NCI-H2196 treated with DMSO at 0.1 percent for 48 hours (cell line): ENCODE measurements at regions not wholly inside any gene's neighbourhood (a gene's known extent, or its start where the extent isn't known, plus 50 kb on each side); places are given as distances from the start of the nearest gene placed in this dataset.
"Not testable (repeated sequence)": the region's sequence is repeated elsewhere in the genome, so short reads cannot be mapped to it uniquely, and the experiment has no call there.

Experiments
- DNase-seq: peaks from one replicate; lab custom pipeline; 2025; ENCODE audit not compliant: unreplicated experiment; lab: John Stamatoyannopoulos, UW

GRCh38 chr20:48531505-48531904 lies 296.3 kb downstream of the PREX1 start:
- DNase-seq, result no peak

- no peak for DNase-seq
Observed at GRCh38 chr20:48530957-48531356, 296.8 kb downstream of the PREX1 start.

GRCh38 chr20:48528346-48528745 lies 299.5 kb downstream of the PREX1 start:
- DNase-seq, result no peak

- DNase-seq, result no peak
Observed at GRCh38 chr20:48527771-48528170, 300.0 kb downstream of the PREX1 start.

- DNase-seq, result no peak
Observed at GRCh38 chr20:48526936-48527335, 300.9 kb downstream of the PREX1 start.

GRCh38 chr20:48525400-48525799 lies 302.4 kb downstream of the PREX1 start:
- no peak for DNase-seq

DNA sequence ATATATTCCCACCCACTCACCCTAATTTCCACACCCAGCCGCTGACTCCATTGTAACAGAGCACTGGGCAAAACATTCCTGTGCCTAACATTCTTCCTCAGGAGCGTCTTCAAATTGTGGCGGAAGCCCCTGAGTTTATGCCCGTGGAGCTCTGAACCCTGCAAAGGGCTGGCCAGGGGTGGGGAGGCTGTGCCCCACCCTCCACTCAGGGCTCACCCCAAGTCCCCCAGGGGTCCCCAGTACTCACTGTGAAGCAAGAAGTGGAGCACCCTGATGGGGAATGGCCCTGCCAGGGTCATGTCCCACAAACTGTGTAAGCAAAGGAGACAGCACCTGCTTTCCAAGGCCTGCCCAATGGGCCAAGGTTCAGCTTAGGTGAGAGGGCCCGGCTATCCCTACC lies 303.2 kb downstream of the PREX1 start:
- no peak for DNase-seq

DNA sequence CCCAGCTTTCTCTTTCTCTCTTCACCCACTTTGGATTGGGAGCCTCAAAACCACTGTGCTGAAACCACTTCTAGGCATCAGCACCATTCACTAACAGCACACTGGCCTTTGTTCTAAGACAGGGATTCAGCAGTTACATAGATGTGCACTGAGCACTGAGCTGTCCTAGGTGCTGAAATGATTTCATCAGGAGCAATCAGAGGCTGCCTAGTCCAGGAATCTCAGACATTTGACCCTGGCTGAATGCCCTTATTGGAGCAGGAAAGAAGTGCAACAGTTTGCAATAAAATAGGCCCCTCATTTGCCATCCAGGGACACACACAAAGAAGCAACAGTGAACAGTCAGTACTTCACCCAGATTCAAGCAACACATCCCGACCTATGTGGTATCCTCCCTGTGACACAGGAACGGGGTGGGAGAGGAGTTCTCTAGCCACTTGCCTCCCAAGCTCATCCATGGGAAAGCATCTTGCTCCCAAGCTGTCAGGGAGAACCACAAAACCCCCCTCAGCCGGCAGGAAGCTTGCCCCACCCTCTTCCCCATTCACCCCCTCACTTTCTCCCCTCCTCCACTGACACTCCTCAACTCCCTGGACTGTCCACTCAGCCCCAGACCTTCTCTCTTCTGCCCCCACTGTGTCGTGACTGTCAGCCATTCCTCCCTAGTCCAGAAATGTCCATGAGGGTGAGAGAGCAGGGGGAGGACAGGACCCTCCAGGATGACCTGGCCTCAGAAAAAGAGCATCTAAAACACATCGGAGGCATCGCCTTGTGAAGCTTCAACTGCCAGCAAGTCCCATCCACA lies 304.4 kb downstream of the PREX1 start:
- DNase-seq, result no peak

- no peak for DNase-seq
Observed at GRCh38 chr20:48521121-48521520, 306.7 kb downstream of the PREX1 start.

- DNase-seq, result peak; percentile 5
Observed at GRCh38 chr20:48516196-48516595, 311.6 kb downstream of the PREX1 start.

DNA sequence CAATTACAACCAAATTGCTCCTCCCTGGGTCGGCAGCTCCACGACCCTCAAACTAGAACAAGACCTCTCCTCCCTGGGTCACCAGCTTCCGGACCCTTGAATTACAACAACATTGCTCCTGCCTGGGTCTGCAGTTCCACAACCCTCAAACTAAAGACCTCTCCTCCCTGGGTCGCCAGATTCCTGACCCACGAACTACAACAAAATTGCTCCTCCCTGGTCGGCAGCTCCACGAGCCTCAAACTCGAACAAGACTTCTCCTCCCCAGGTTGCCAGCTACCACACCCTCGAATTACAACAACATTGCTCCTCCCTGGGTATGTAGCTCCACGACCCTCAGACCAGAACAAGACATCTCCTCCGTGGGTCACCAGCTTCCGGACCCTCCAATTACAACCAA lies 313.2 kb downstream of the PREX1 start:
- DNase-seq, result not testable (repeated sequence)

DNA sequence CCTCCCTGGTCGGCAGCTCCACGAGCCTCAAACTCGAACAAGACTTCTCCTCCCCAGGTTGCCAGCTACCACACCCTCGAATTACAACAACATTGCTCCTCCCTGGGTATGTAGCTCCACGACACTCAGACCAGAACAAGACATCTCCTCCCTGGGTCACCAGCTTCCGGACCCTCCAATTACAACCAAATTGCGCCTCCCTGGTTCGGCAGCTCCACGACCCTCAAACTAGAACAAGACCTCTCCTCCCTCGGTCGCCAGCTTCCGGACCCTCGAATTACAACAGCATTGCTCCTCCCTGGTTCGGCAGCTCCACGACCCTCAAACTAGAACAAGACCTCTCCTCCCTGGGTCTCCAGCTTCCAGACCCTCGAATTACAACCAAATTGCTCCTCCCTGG lies 315.3 kb downstream of the PREX1 start:
- not testable (repeated sequence) for DNase-seq

DNA sequence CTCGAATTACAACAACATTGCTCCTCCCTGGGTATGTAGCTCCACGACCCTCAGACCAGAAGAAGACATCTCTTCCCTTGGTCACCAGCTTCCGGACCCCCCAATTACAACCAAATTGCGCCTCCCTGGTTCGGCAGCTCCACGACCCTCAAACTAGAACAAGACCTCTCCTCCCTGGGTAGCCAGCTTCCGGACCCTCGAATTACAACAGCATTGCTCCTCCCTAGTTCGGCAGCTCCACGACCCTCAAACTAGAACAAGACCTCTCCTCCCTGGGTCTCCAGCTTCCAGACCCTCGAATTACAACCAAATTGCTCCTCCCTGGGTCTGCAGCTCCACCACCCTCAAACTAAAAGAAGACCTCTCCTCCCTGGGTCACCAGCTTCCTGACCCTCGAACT lies 322.7 kb downstream of the PREX1 start:
- DNase-seq, result not testable (repeated sequence)

DNA sequence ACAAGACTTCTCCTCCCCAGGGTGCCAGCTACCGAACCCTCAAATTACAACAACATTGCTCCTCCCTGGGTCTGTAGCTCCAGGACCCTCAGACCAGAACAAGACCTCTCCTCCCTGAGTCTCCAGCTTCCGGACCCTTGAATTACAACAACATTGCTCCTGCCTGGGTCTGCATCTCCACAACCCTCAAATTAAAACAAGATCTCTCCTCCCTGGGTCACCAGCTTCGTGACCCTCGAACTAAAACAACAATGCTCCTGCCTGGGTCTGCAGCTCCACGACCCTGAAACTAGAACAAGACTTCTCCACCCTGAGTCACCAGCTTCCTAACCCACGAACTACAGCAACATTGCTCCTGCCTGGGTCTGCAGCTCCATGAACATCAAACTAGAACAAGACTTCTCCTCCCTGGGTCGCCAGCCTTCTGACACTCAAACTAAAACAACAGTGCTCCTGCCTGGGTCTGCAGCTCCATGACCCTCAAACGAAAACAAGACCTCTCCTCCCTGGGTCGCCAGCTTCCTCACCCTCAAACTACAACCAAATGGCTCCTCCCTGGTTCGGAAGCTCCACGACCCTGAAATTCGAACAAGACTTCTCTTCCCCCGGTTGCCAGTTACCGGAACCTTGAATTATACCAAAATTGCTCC lies 324.5 kb downstream of the PREX1 start:
- DNase-seq, result no peak

- DNase-seq, result no peak
Observed at GRCh38 chr20:48502758-48503157, 325.0 kb downstream of the PREX1 start.

DNA sequence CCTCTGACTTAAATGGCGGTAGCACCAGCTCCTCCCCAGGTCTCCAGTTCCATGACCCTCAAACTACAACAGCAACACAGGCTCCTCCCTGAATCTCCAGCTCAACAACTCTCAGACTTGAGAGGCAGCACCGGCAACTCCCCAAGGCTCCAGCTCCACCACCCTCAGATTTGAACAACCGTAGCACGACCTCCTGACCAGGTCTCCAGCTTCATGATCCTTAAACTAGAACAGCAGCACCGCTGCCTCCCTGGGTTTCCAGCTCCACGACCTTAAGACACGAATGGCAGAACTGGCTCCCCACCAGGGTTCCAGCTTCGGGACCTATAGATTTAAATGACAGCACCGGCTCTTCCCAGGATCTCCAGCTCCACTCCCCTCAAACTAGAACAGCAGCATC lies 325.8 kb downstream of the PREX1 start:
- no peak for DNase-seq

- DNase-seq, result not testable (repeated sequence)
Observed at GRCh38 chr20:48500900-48501299, 326.9 kb downstream of the PREX1 start.

- not testable (repeated sequence) for DNase-seq
Observed at GRCh38 chr20:48498939-48499338, 328.9 kb downstream of the PREX1 start.

DNA sequence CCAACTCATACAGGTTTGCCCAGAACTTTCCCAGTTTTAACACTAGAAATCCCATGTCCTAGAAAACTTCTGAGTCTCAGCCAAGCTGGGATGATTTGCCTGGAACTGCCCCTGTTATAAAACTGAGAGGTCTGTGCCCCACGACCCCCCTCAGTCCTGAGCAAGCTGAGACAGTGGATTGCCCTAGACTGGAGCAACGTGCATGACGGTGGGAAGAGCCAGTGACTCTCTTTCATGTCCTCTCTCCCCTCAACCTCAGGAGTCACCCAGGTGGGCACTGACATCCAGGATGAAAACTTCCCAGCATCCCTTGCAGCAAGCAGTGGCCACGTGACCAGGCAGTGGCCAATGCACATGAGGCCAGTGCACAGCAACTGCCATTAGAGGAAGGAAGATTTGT lies 329.7 kb downstream of the PREX1 start:
- DNase-seq, result not testable (repeated sequence)

- DNase-seq, result no peak
Observed at GRCh38 chr20:48493966-48494365, 333.8 kb downstream of the PREX1 start.

DNA sequence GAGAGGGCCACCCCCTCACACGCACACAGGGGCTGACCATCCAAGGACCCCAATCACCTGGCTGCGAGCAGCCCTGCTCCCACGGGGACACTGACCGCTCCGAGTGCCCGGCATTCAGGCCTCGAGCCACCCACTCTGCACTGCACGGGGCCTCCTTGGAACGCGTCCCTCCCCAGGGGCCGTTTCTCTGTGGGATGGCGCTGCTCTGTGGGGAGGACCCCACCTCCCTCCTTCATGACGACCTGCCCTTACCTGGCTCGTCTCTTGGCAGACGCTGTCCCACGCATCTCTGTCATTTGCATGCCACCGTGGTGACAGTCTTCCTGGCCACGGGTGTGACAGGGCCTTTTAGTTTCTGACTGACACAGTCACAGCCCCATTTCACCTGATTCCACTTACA lies 334.5 kb downstream of the PREX1 start:
- not testable (repeated sequence) for DNase-seq

DNA sequence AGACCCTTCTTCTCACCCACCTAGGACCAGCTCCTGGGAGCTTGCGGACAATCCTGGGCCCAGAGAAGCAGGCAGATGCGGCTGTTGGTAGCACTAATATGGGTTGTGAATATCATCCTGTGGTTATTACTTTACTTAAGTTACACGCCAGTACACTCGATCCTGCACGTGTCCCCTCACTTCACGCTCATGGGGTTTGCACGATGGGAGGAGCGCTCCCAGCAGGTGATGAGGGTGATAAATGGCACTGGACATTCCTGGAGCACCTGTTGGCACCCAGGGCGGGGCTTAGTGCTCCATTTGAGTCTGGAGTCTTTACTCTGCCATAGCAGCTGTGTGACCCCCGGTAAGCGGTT lies 335.1 kb downstream of the PREX1 start:
- DNase-seq, result no peak
